Keratinocyte (primary cell): ENCODE measurements at regions not wholly inside any gene's neighbourhood (a gene's known extent, or its start where the extent isn't known, plus 50 kb on each side); places are given as distances from the start of the nearest gene placed in this dataset.

Source experiments
- EZH2 ChIP-seq: IDR thresholded peaks from one replicate; pipeline ENCODE4 v1.6.1; 2012; ENCODE audit warnings: inconsistent platforms, mild to moderate bottlenecking, low read length, moderate library complexity
- TF ChIP-seq, protein P1 (sequence below), 3 experiments: IDR thresholded peaks in 1 of 3; conservative IDR thresholded peaks in 1 of 3; optimal IDR thresholded peaks in 1 of 3; 2 replicates in 2 of 3; 3 replicates in 1 of 3; pipeline versions ENCODE3 to v1.5.1; 2011; ENCODE audit warnings: low read length in 3 of 3, mild to moderate bottlenecking in 3 of 3, moderate library complexity in 2 of 3, control low read depth in 1 of 3, inconsistent platforms in 1 of 3; ENCODE audit not compliant: insufficient read depth in 2 of 3; ENCODE audit errors: extremely low read depth in 1 of 3

DNA sequence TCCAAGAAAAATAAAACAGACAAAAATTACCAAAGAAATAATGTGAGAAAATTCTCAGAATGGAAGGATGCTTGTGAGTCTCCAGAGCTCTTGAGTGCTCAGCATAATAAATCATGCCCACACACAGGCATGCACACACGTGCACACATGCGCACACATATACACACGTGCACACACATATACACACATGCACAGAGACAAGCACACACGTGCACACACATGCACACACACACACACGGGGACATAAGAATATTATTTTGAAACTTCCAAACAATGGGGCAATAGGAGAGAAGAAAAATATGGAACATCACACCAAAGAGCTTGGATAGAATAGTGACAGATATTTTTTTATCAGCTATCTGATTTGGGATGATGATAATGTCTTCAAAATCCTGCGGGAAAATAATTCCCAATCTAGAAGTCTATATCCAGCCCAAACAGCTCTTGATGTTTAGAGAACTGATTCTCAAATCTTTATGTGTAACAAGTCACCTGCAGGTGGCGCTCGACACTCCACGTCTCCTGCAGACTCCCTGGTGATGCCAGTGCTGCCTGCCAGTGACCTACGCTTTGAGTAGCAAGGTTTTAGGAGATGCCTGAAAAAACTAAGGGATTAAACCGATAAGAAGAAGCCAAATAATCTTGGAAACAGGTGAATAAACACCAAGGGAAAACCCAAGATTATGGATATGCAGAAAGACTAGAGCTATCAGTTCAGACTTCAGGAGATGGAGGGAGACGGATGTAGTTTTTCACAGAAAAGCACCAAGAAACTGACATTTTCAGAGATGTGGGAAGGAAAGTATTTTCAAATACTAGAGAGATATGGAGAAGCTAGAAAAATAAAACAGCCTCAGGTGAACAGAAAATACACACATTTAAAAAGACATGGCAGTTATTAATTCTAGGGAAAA, 743.6 kb downstream of the ETS1 start:
- TF ChIP-seq, protein P1, sequence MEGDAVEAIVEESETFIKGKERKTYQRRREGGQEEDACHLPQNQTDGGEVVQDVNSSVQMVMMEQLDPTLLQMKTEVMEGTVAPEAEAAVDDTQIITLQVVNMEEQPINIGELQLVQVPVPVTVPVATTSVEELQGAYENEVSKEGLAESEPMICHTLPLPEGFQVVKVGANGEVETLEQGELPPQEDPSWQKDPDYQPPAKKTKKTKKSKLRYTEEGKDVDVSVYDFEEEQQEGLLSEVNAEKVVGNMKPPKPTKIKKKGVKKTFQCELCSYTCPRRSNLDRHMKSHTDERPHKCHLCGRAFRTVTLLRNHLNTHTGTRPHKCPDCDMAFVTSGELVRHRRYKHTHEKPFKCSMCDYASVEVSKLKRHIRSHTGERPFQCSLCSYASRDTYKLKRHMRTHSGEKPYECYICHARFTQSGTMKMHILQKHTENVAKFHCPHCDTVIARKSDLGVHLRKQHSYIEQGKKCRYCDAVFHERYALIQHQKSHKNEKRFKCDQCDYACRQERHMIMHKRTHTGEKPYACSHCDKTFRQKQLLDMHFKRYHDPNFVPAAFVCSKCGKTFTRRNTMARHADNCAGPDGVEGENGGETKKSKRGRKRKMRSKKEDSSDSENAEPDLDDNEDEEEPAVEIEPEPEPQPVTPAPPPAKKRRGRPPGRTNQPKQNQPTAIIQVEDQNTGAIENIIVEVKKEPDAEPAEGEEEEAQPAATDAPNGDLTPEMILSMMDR (optimal IDR thresholded peaks at IDR 0.05 in 1 of 3, IDR thresholded peaks at IDR 0.05 in 1 of 3, conservative IDR thresholded peaks at IDR 0.05 in 1 of 3; ENCODE audit: extremely low read depth in 1 of 3, insufficient read depth in 2 of 3, low read length in 3 of 3) = peak; percentile 50 to 72 (median 69)
- no peak for TF ChIP-seq EZH2
